Glutamatergic neuron (in vitro differentiated cells): ENCODE measurements at regions not wholly inside any gene's neighbourhood (a gene's known extent, or its start where the extent isn't known, plus 50 kb on each side); places are given as distances from the start of the nearest gene placed in this dataset.

Source experiments
- DNase-seq: peaks from one replicate; pipeline ENCODE4 v3.0.0; 2022
- H3K27ac Mint-ChIP-seq: one replicate; pipeline ENCODE4 v1.8.0; 2020; ENCODE audit warnings: mild to moderate bottlenecking, mixed read lengths, inconsistent platforms; ENCODE audit not compliant: unreplicated experiment
- H3K27me3 Mint-ChIP-seq: one replicate; pipeline ENCODE4 v1.8.0; 2020; ENCODE audit warnings: mild to moderate bottlenecking, moderate library complexity, mixed read lengths, inconsistent platforms; ENCODE audit not compliant: unreplicated experiment
- H3K36me3 Mint-ChIP-seq: one replicate; pipeline ENCODE4 v1.8.0; 2020; ENCODE audit warnings: mild to moderate bottlenecking, mixed read lengths, inconsistent platforms; ENCODE audit not compliant: unreplicated experiment
- H3K4me1 Mint-ChIP-seq: one replicate; pipeline ENCODE4 v1.8.0; 2020; ENCODE audit warnings: mild to moderate bottlenecking, low read depth, mixed read lengths, inconsistent platforms; ENCODE audit not compliant: unreplicated experiment
- H3K4me3 Mint-ChIP-seq: one replicate; pipeline ENCODE4 v1.8.0; 2020; ENCODE audit warnings: mild to moderate bottlenecking, mixed read lengths, inconsistent platforms; ENCODE audit not compliant: unreplicated experiment
- H3K9me3 Mint-ChIP-seq: one replicate; pipeline ENCODE4 v1.8.0; 2020; ENCODE audit warnings: mild to moderate bottlenecking, moderate library complexity, mixed read lengths, inconsistent platforms; ENCODE audit not compliant: unreplicated experiment
- CTCF ChIP-seq: fragments of 200-600 bp; sonication (generic); IDR thresholded peaks from one replicate; pipeline ENCODE4 v1.5.0; 2021; ENCODE audit not compliant: partially characterized antibody, unreplicated experiment

GRCh38 chr1:30011970-30012369 lies 711.4 kb downstream of the MATN1 start:
- TF ChIP-seq CTCF, result no peak
- peaks cover 5% of the 10 kb centered on the region for H3K27me3 Mint-ChIP-seq
- no peak overlapping the region for H3K4me3 Mint-ChIP-seq
- DNase-seq, result no peak
- H3K9me3 Mint-ChIP-seq, result no peaks in the 10 kb centered on the region
- peaks cover 5% of the 10 kb centered on the region for H3K36me3 Mint-ChIP-seq
- H3K27ac Mint-ChIP-seq, result no peak overlapping the region
- H3K4me1 Mint-ChIP-seq, result no peaks in the 10 kb centered on the region

- Mint-ChIP-seq H3K9me3 (no peaks in the 10 kb centered on the region), H3K36me3 (peaks cover 5% of the 10 kb centered on the region), H3K27me3 (peaks cover 5% of the 10 kb centered on the region), H3K27ac (no peak overlapping the region), H3K4me1 (no peaks in the 10 kb centered on the region), H3K4me3 (no peak overlapping the region)
- no peak for TF ChIP-seq CTCF
- DNase-seq, result no peak
Measured at GRCh38 chr1:30010506-30011106, 712.8 kb downstream of the MATN1 start.

- no peaks in the 10 kb centered on the region for H3K9me3 Mint-ChIP-seq
- H3K4me3 Mint-ChIP-seq, result no peak overlapping the region
- H3K27me3 Mint-ChIP-seq, result peaks cover 5% of the 10 kb centered on the region
- H3K4me1 Mint-ChIP-seq, result no peaks in the 10 kb centered on the region
- no peak overlapping the region for H3K27ac Mint-ChIP-seq
- TF ChIP-seq CTCF, result no peak
- no peak for DNase-seq
- peaks cover 5% of the 10 kb centered on the region for H3K36me3 Mint-ChIP-seq
Measured at GRCh38 chr1:30009720-30010119, 713.7 kb downstream of the MATN1 start.

GRCh38 chr1:30008998-30009657 lies 714.3 kb downstream of the MATN1 start:
- TF ChIP-seq CTCF, result no peak
- Mint-ChIP-seq H3K36me3 (peaks cover 5% of the 10 kb centered on the region), H3K27me3 (peaks cover 5% of the 10 kb centered on the region), H3K9me3 (no peaks in the 10 kb centered on the region), H3K4me1 (no peaks in the 10 kb centered on the region), H3K27ac (no peak overlapping the region), H3K4me3 (no peak overlapping the region)
- no peak for DNase-seq

- no peak for DNase-seq
- no peak overlapping the region for H3K4me3 Mint-ChIP-seq
- H3K27ac Mint-ChIP-seq, result no peak overlapping the region
Measured at GRCh38 chr1:30008372-30008997, 714.9 kb downstream of the MATN1 start.

More at GRCh38 chr1:30008372-30008997, 714.9 kb downstream of the MATN1 start:
- no peaks in the 10 kb centered on the region for H3K9me3 Mint-ChIP-seq
- no peaks in the 10 kb centered on the region for H3K4me1 Mint-ChIP-seq
- no peak for TF ChIP-seq CTCF
- H3K27me3 Mint-ChIP-seq, result peaks cover 5% of the 10 kb centered on the region
- H3K36me3 Mint-ChIP-seq, result peaks cover 5% of the 10 kb centered on the region
